Brain microvascular endothelial cell (primary cell): ENCODE measurements at regions not wholly inside any gene's neighbourhood (a gene's known extent, or its start where the extent isn't known, plus 50 kb on each side); places are given as distances from the start of the nearest gene placed in this dataset.

Experiments used
- DNase-seq: peaks from one replicate; pipeline ENCODE4 v3.0.0-alpha.2; 2020
- H3K27ac ChIP-seq: fragments of 250-450 bp; sonication (Bioruptor Pico); 2 replicates; pipeline ENCODE4 v1.5.1; 2020; ENCODE audit warnings: mild to moderate bottlenecking, moderate library complexity
- H3K27me3 ChIP-seq: fragments of 250-450 bp; sonication (Bioruptor Pico); replicated peaks from 2 replicates; pipeline ENCODE4 v1.5.1; 2020; ENCODE audit warnings: mild to moderate bottlenecking
- H3K36me3 ChIP-seq: fragments of 250-450 bp; sonication (Bioruptor Pico); replicated peaks from 2 replicates; pipeline ENCODE4 v1.5.1; 2020; ENCODE audit warnings: mild to moderate bottlenecking
- H3K4me3 ChIP-seq: 2 replicates; pipeline ENCODE4 v1.5.1; 2011; ENCODE audit warnings: low read depth, mild to moderate bottlenecking, control low read depth, low read length, moderate library complexity
- in situ Hi-C: cut with HindIII; loops from 2 replicates; pipeline ENCODE4 v1.10.0; 2017; ENCODE audit warnings: low sequenced_read_pairs, low pct_ligation_motif_present
- TF ChIP-seq, protein P1 (sequence below): IDR thresholded peaks from 2 replicates; pipeline ENCODE4 v1.5.1; 2011; ENCODE audit warnings: low read depth, mild to moderate bottlenecking, moderate library complexity, low read length, control low read depth, inconsistent platforms; ENCODE audit errors: missing control alignments

DNA sequence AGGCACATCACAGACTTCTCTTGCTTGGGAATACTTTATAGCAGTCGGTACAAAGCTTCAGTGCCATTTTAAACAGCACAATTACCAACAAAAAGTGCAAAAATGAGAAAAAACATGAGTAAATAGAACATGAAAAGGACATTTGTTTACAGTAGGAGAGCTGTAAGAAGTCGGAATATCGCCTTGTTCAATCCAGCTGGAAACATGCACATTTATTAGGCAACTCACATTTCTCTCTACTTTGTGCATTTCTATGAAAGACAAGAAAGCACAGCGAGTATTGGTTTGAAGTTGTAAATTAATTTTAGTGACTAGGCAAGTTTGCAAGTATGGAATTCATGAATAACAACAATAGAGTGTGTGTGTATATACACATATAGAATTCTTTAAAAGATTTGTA lies 484.7 kb downstream of the DACH1 start:
- in situ Hi-C loops, result no loop called here
- TF ChIP-seq, protein P1, sequence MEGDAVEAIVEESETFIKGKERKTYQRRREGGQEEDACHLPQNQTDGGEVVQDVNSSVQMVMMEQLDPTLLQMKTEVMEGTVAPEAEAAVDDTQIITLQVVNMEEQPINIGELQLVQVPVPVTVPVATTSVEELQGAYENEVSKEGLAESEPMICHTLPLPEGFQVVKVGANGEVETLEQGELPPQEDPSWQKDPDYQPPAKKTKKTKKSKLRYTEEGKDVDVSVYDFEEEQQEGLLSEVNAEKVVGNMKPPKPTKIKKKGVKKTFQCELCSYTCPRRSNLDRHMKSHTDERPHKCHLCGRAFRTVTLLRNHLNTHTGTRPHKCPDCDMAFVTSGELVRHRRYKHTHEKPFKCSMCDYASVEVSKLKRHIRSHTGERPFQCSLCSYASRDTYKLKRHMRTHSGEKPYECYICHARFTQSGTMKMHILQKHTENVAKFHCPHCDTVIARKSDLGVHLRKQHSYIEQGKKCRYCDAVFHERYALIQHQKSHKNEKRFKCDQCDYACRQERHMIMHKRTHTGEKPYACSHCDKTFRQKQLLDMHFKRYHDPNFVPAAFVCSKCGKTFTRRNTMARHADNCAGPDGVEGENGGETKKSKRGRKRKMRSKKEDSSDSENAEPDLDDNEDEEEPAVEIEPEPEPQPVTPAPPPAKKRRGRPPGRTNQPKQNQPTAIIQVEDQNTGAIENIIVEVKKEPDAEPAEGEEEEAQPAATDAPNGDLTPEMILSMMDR, result no peak
- Histone ChIP-seq H3K4me3 (no peak overlapping the region), H3K27ac (no peak overlapping the region), H3K27me3 (no peaks in the 10 kb centered on the region), H3K36me3 (no peaks in the 10 kb centered on the region)
- no peak for DNase-seq

DNA sequence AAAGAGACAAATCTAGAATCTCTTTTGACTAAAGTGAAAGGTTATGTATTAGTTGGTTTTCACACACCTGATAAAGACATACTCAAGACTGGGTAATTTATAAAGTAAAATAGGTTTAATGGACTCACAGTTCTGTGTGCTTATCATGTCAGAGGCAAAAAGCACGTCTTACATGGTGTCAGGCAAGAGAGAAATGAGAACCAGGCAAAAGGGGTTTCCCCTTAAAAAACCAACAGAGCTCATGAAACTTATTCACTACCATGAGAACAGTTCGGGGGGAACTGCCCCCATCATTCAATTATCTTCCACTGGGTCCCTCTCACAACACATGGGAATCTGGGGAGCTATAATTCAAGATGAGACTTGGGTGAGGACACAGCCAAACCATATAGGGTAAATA lies 486.8 kb downstream of the DACH1 start:
- in situ Hi-C loops, result no loop called here
- Histone ChIP-seq H3K27me3 (no peaks in the 10 kb centered on the region), H3K27ac (no peak overlapping the region), H3K36me3 (no peaks in the 10 kb centered on the region), H3K4me3 (no peak overlapping the region)
- no peak for DNase-seq
- TF ChIP-seq, protein P1, result no peak

DNA sequence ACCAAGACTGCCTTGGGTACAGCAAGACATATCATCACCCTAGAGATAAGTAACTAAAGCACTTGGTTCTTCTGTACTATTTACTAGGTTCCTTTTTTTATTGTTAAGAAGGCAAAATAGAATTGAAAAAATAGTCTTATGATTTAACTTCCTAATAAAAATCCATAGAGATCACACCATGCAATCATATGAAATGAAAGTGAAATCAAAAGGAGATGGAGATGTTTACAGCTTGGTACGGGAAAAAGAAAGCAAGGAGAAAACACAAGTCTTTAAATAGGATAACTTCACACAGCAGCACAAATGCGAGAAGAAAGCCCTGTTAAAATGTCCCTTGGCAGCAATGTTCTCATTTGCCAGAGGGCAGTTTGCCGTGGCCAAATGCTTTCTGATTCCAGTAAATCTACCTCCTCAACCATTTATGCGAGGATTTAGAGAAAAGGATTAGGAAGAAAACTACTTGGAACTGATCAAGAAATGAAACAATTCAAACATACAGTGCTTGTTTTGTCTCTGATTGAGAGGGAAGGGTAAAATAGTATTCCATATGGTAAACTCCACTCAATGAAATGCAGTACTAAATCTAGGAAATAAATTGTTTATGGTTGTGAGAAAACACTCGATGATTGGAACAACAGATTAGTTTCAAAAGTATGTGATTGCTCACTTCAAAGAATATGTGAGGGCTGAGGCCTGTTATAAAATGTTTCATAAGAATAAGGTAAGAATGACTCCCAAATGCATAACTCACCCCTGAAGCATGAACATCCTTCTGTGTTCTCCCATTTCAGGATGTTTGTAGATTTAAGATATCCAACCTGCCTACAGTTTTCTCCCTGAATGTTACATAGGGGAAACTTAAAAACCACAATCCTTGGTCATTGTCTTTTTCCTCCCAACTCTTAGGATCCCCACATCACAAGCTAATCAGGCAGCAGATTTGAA lies 487.8 kb downstream of the DACH1 start:
- Histone ChIP-seq H3K27ac (peak overlapping the region; percentile 46), H3K4me3 (no peak overlapping the region), H3K27me3 (no peaks in the 10 kb centered on the region), H3K36me3 (no peaks in the 10 kb centered on the region)
- in situ Hi-C loops, result no loop called here
- no peak for DNase-seq
- TF ChIP-seq, protein P1, result no peak

DNA sequence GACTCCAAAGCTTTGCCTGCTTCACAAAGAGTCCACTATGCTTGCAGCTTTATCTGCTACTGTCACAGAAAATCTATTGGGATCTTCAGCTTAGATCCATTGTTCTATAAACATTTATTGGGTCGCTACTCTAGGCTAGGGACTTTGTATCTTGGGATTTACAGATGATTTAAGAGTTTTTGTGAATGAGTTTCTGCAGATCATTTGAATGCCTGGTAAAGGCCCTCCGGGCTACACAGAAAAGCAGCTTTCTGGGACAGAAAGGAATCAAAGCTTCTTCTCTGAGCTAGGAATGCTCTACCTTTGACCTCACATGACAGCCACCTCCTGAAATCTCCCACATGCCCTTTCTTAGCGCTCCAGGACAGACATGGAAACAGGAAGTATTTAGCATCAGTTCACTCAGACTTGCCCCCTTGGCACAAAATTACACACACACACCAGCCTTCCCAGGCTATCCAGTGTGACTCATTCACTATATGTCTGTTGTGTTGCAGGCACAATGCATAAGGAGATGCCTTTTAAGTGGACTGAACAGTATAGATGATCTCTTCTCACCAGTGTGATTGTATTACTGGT lies 492.4 kb downstream of the DACH1 start:
- no peaks in the 10 kb centered on the region for H3K27me3 ChIP-seq
- TF ChIP-seq, protein P1, result no peak
- no peak overlapping the region for H3K4me3 ChIP-seq
- no peaks in the 10 kb centered on the region for H3K36me3 ChIP-seq
- in situ Hi-C loops, result no loop called here
- no peak for DNase-seq
- no peak overlapping the region for H3K27ac ChIP-seq

DNA sequence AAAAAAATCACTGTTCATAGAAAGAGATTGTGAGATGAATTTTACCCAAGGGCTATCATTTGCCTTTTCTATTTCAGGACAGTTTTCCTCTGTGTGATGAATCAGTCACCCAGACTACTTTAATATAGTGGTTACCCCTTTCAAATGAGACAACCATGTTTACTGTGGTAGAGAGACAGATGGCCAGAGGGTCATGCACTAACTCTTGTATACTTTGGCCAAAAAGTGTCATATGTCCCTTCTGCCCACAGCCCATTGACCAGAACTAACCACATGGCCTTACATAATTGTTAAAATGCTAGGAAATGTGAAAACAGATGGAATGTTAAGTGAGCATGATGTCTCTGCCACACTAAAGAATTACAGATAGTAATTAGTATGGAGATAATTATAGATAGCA lies 498.7 kb downstream of the DACH1 start:
- TF ChIP-seq, protein P1, result no peak
- H3K27me3 ChIP-seq, result no peaks in the 10 kb centered on the region
- H3K36me3 ChIP-seq, result no peaks in the 10 kb centered on the region
- H3K27ac ChIP-seq, result no peak overlapping the region
- DNase-seq, result no peak
- in situ Hi-C loops, result no loop called here
- H3K4me3 ChIP-seq, result no peak overlapping the region
